ENCODE measurements at regions not wholly inside any gene's neighbourhood (a gene's known extent, or its start where the extent isn't known, plus 50 kb on each side); places are given as distances from the start of the nearest gene placed in this dataset.

- Histone ChIP-seq H3K4me1 (ENCODE audit: insufficient read depth, low read length) (no peaks in the 10 kb centered on the region), H3K4me3 (ENCODE audit: low read length) (no peak overlapping the region), H3K27ac (ENCODE audit: low read depth in 1 of 2, low read length in 2 of 2) (no peak overlapping the region), H3K27me3 (ENCODE audit: control insufficient read depth in 1 of 2, insufficient read depth in 2 of 2, low read length in 2 of 2) (no peaks in the 10 kb centered on the region), H3K9me3 (ENCODE audit: control insufficient read depth in 1 of 2, insufficient read depth in 1 of 2, low read length in 2 of 2) (peaks cover 0 to 3% of the 10 kb centered on the region in 2 experiments), H3K36me3 (ENCODE audit: insufficient read depth, low read length) (no peaks in the 10 kb centered on the region)
- Mint-ChIP-seq H3K4me1 (ENCODE audit: low read depth) (no peaks in the 10 kb centered on the region), H3K36me3 (ENCODE audit: low read depth) (no peaks in the 10 kb centered on the region), H3K9me3 (no peaks in the 10 kb centered on the region), H3K27ac (no peak overlapping the region), H3K27me3 (peaks cover 18% of the 10 kb centered on the region), H3K4me3 (no peak overlapping the region)
- CTCF ChIA-PET, result no interaction called here
- POLR2A ChIA-PET, result no interaction called here
- no peak for TF ChIP-seq CTCF (IDR thresholded peaks at IDR 0.05)
- DNase-seq (no peak), ATAC-seq (ENCODE audit: poor library complexity) (no peak)
- intact Hi-C loops (cut with DNase I, micrococcal nuclease), result no loop called here
These were observed 167.1 kb upstream of the CDH13 start for GRCh38 chr16:82459580-82460256.

GRCh38 chr16:82456683-82457082, 170.1 kb upstream of the CDH13 start:
- Mint-ChIP-seq H3K4me1 (ENCODE audit: low read depth) (no peaks in the 10 kb centered on the region), H3K9me3 (no peaks in the 10 kb centered on the region), H3K27ac (no peak overlapping the region), H3K27me3 (peaks cover 23% of the 10 kb centered on the region), H3K36me3 (ENCODE audit: low read depth) (no peaks in the 10 kb centered on the region), H3K4me3 (no peak overlapping the region)
- no peaks in the 10 kb centered on the region for H3K36me3 ChIP-seq (ENCODE audit: insufficient read depth, low read length)
- H3K4me3 ChIP-seq (ENCODE audit: low read length), result no peak overlapping the region
- DNase-seq (peak in 6 of 14 experiments; percentile 1 to 45 (median 15)), ATAC-seq (ENCODE audit: poor library complexity) (no peak)
- POLR2A ChIA-PET, result no interaction called here
- H3K4me1 ChIP-seq (ENCODE audit: insufficient read depth, low read length), result no peaks in the 10 kb centered on the region
- H3K9me3 ChIP-seq (ENCODE audit: control insufficient read depth in 1 of 2, insufficient read depth in 1 of 2, low read length in 2 of 2), result no peaks in the 10 kb centered on the region
- peak; percentile 24 for TF ChIP-seq CTCF (IDR thresholded peaks at IDR 0.05)
- CTCF ChIA-PET, result no interaction called here
- H3K27ac ChIP-seq (ENCODE audit: low read depth in 1 of 2, low read length in 2 of 2), result no peak overlapping the region
- H3K27me3 ChIP-seq (ENCODE audit: control insufficient read depth in 1 of 2, insufficient read depth in 2 of 2, low read length in 2 of 2), result no peaks in the 10 kb centered on the region
- intact Hi-C loops (cut with DNase I, micrococcal nuclease), result no loop called here

GRCh38 chr16:82454566-82454965, 172.2 kb upstream of the CDH13 start:
- Mint-ChIP-seq H3K27ac (no peak overlapping the region), H3K27me3 (peaks cover 22% of the 10 kb centered on the region), H3K9me3 (no peaks in the 10 kb centered on the region), H3K4me1 (ENCODE audit: low read depth) (no peaks in the 10 kb centered on the region), H3K4me3 (no peak overlapping the region), H3K36me3 (ENCODE audit: low read depth) (no peaks in the 10 kb centered on the region)
- no peak overlapping the region for H3K27ac ChIP-seq (ENCODE audit: low read depth in 1 of 2, low read length in 2 of 2)
- H3K27me3 ChIP-seq (ENCODE audit: control insufficient read depth in 1 of 2, insufficient read depth in 2 of 2, low read length in 2 of 2), result no peaks in the 10 kb centered on the region
- H3K4me3 ChIP-seq (ENCODE audit: low read length), result no peak overlapping the region
- TF ChIP-seq CTCF (IDR thresholded peaks at IDR 0.05), result no peak
- DNase-seq (no peak), ATAC-seq (ENCODE audit: poor library complexity) (no peak)
- intact Hi-C loops (cut with DNase I, micrococcal nuclease), result no loop called here
- ChIA-PET POLR2A (interaction anchor here (0.5 kb wide), 1 partner anchor 1569 kb away, joined by 4 read pairs; no protein-coding TSS in a partner anchor), CTCF (no interaction called here)
- H3K9me3 ChIP-seq (ENCODE audit: control insufficient read depth in 1 of 2, insufficient read depth in 1 of 2, low read length in 2 of 2), result no peaks in the 10 kb centered on the region
- H3K4me1 ChIP-seq (ENCODE audit: insufficient read depth, low read length), result no peaks in the 10 kb centered on the region
- H3K36me3 ChIP-seq (ENCODE audit: insufficient read depth, low read length), result no peaks in the 10 kb centered on the region
